Panc1 (cell line): ENCODE measurements at regions not wholly inside any gene's neighbourhood (a gene's known extent, or its start where the extent isn't known, plus 50 kb on each side); places are given as distances from the start of the nearest gene placed in this dataset.

Experiments
- ATAC-seq: fragments of 200-7000 bp; cut with Tn5 transposase; 2 replicates; pipeline ENCODE4 v1.9.1; 2020; ENCODE audit warnings: mild to moderate bottlenecking, moderate library complexity
- BruUV-seq: library from RNA; stranded (reverse); fragments of 400-500 nt; replicated peaks from 2 replicates; lab custom pipeline; 2021; lab: Mats Ljungman, UMichigan
- CTCF ChIA-PET: fragments of 300-600 bp; sonication (Branson Sonifier 250); formaldehyde crosslinking; loops from one replicate; lab custom pipeline; 2022; ENCODE audit warnings: antibody characterized with exemption; lab: Charles Lee
- POLR2A ChIA-PET: fragments of 300-600 bp; sonication (Branson Sonifier 250); formaldehyde crosslinking; loops from one replicate; lab custom pipeline; 2022; ENCODE audit warnings: antibody characterized with exemption; lab: Charles Lee
- DNase-seq: peaks from one replicate; pipeline ENCODE4 v3.0.0-alpha.2; 2010; ENCODE audit warnings: low read depth, low spot score
- H3K27ac ChIP-seq: 2 replicates; pipeline ENCODE4 v1.5.1; 2011; ENCODE audit warnings: mild to moderate bottlenecking, low read length, inconsistent platforms
- H3K27me3 ChIP-seq: fragments of 200-500 bp; sonication (Bioruptor generic); 2 replicates; pipeline ENCODE4 v1.6.0; 2014; ENCODE audit warnings: low read length, inconsistent platforms; ENCODE audit not compliant: control insufficient read depth, insufficient read depth
- H3K36me3 ChIP-seq: fragments of 200-500 bp; sonication (Bioruptor generic); 2 replicates; pipeline ENCODE4 v1.5.1; 2014; ENCODE audit warnings: inconsistent platforms, mild to moderate bottlenecking, low read length, moderate library complexity; ENCODE audit not compliant: control insufficient read depth, insufficient read depth
- H3K4me1 ChIP-seq: 2 replicates; pipeline ENCODE4 v1.5.1; 2011; ENCODE audit warnings: inconsistent platforms, mild to moderate bottlenecking, low read length, moderate library complexity; ENCODE audit not compliant: control insufficient read depth, insufficient read depth
- H3K4me3 ChIP-seq, 2 experiments: 2 replicates each; pipeline ENCODE4 v1.5.1; 2011 to 2012; ENCODE audit warnings: low read depth in 2 of 2, low read length in 2 of 2, mild to moderate bottlenecking in 2 of 2, inconsistent platforms in 1 of 2, moderate library complexity in 1 of 2
- H3K9me3 ChIP-seq: fragments of 200-500 bp; sonication (Bioruptor generic); 2 replicates; pipeline ENCODE4 v1.5.1; 2014; ENCODE audit warnings: low read depth, mild to moderate bottlenecking, inconsistent platforms, low read length, moderate library complexity; ENCODE audit not compliant: control insufficient read depth, insufficient read depth
- CTCF ChIP-seq: fragments of 450-650 bp; IDR thresholded peaks from 2 replicates; pipeline ENCODE4 v1.5.1; 2017; ENCODE audit warnings: mild to moderate bottlenecking
- POLR2AphosphoS5 ChIP-seq: IDR thresholded peaks from 2 replicates; pipeline ENCODE4 v1.6.1; 2012; ENCODE audit warnings: mild to moderate bottlenecking, low read depth, low read length, moderate library complexity
- REST ChIP-seq, 2 experiments: IDR thresholded peaks; 2 replicates each; pipeline ENCODE4 v1.6.1; 2011 to 2012; ENCODE audit warnings: low read depth in 2 of 2, control low read depth in 1 of 2, low read length in 1 of 2, mild to moderate bottlenecking in 1 of 2, moderate library complexity in 1 of 2; ENCODE audit not compliant: insufficient read depth in 1 of 2
- SIN3A ChIP-seq: IDR thresholded peaks from 2 replicates; pipeline ENCODE4 v1.6.1; 2012; ENCODE audit warnings: low read depth, mild to moderate bottlenecking, low read length, moderate library complexity, borderline replicate concordance; ENCODE audit not compliant: insufficient read depth
- TCF7L2 ChIP-seq: IDR thresholded peaks from 2 replicates; pipeline ENCODE4 v1.6.1; 2011; ENCODE audit warnings: mild to moderate bottlenecking, low read depth, low read length, inconsistent platforms
- in situ Hi-C: cut with HindIII; loops from 2 replicates; pipeline ENCODE4 v1.10.0; 2016; ENCODE audit warnings: low sequenced_read_pairs, low pct_unique_long_range_greater_than_20kb
- intact Hi-C: fragments of 100-400 bp; cut with micrococcal nuclease; formaldehyde crosslinking; loops from one replicate; pipeline ENCODE4 v1.10.0; 2022; ENCODE audit not compliant: unreplicated experiment

GRCh38 chr20:12047838-12048432 lies 130.2 kb downstream of the BTBD3 start:
- ATAC-seq (no peak), DNase-seq (no peak)
- H3K4me3 ChIP-seq, result no peak overlapping the region
- POLR2A ChIA-PET, result no interaction called here
- intact Hi-C loops (no loop called here), in situ Hi-C loops (no loop called here)
- no peaks in the 10 kb centered on the region for H3K36me3 ChIP-seq
- H3K27me3 ChIP-seq, result no peaks in the 10 kb centered on the region
- BruUV-seq, result no TSS peak
- H3K27ac ChIP-seq, result no peak overlapping the region
- CTCF ChIA-PET, result no interaction called here
- TF ChIP-seq TCF7L2, result no peak
- TF ChIP-seq CTCF, result no peak
- TF ChIP-seq POLR2AphosphoS5, result no peak
- no peak for TF ChIP-seq SIN3A
- no peak for TF ChIP-seq REST (IDR thresholded peaks at IDR 0.05; ENCODE audit: insufficient read depth in 1 of 2, low read depth in 2 of 2, low read length in 1 of 2)
- no peaks in the 10 kb centered on the region for H3K4me1 ChIP-seq
- H3K9me3 ChIP-seq, result no peaks in the 10 kb centered on the region

- POLR2A ChIA-PET, result no interaction called here
- H3K4me1 ChIP-seq, result no peaks in the 10 kb centered on the region
- in situ Hi-C loops (no loop called here), intact Hi-C loops (no loop called here)
- no peaks in the 10 kb centered on the region for H3K9me3 ChIP-seq
- CTCF ChIA-PET, result no interaction called here
- H3K36me3 ChIP-seq, result no peaks in the 10 kb centered on the region
- no peak overlapping the region for H3K4me3 ChIP-seq
- TF ChIP-seq POLR2AphosphoS5, result no peak
- no peak for TF ChIP-seq CTCF
- TF ChIP-seq SIN3A, result no peak
- no peak for TF ChIP-seq TCF7L2
- TF ChIP-seq REST (IDR thresholded peaks at IDR 0.05; ENCODE audit: insufficient read depth in 1 of 2, low read depth in 2 of 2, low read length in 1 of 2), result no peak
- no peak overlapping the region for H3K27ac ChIP-seq
- BruUV-seq, result no TSS peak
- ATAC-seq (no peak), DNase-seq (no peak)
- no peaks in the 10 kb centered on the region for H3K27me3 ChIP-seq
Observed at GRCh38 chr20:12049125-12049524, 131.4 kb downstream of the BTBD3 start.
